T-helper 22 cell (primary cell): ENCODE measurements at regions not wholly inside any gene's neighbourhood (a gene's known extent, or its start where the extent isn't known, plus 50 kb on each side); places are given as distances from the start of the nearest gene placed in this dataset.

ENCODE experiments used
- DNase-seq: peaks from one replicate; pipeline ENCODE4 v3.0.0-alpha.2; 2020; ENCODE audit warnings: low read depth

DNA sequence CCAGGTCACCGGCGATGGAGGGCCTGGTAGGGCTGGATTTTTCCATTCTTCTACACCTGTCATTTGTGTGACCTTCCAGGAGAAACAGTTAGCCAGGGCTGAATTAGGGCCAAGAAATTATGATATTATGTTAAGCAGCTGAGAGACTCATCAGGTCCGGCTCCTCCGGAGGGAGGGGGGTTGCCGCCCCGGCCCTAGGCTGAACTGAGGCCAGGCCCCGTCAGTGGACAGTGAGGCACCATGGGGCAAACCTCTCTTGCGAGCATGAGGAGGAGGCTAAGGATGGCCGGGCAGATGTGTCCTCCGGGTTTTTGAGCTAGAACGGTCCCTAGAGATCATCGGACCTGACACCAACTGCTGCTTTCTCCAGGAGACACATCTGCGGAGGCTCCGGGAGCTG, 150.1 kb downstream of the SOX11 start:
- DNase-seq, result no peak

- no peak for DNase-seq
These were observed 153.7 kb downstream of the SOX11 start for GRCh38 chr2:5845798-5846330.

GRCh38 chr2:5846881-5847280, 154.7 kb downstream of the SOX11 start:
- DNase-seq, result no peak

GRCh38 chr2:5849562-5849961, 157.4 kb downstream of the SOX11 start:
- DNase-seq, result no peak

GRCh38 chr2:5851410-5851809, 159.2 kb downstream of the SOX11 start:
- DNase-seq, result no peak

GRCh38 chr2:5854797-5855196, 162.6 kb downstream of the SOX11 start:
- DNase-seq, result no peak

DNA sequence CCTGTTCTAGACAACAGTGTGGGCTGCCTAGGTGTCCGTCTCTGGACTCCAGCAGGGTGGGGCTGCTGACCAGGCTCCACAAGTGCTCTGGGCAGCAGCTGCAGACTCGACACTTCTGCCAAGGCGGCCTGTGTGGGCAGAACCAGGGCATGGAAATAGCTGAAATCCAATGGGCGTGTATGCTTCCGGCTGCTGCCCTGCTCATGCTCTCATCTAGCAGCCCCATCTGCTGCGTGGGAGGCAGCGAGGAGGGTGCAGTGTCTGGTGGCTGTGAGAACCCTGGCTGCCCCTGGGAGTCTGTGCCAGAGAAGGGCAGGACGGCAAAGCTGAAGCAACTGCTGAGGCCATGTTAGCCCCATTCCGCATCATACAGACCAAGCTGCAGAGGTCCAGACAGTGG, 174.9 kb downstream of the SOX11 start:
- no peak for DNase-seq

GRCh38 chr2:5868931-5869330, 176.7 kb downstream of the SOX11 start:
- DNase-seq, result no peak

DNA sequence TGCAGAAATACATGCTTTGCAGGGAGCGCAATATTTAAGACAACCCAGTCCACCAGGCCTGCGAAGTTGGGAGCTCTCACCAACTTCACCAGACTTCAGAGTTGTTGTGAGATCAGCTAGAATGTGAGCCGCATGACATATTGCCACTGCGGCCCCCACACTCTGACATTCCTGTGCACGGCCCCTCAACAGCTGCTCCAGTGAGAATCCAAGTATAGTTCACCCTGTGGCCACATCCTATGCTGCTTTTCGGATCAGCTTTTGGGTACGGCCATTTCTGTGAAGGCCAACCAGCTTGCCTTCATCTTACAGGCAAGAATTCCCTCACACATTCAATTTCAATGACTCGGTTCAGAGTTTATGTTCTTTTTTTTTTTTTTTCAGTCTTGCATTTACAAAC, 177.8 kb downstream of the SOX11 start:
- no peak for DNase-seq

DNA sequence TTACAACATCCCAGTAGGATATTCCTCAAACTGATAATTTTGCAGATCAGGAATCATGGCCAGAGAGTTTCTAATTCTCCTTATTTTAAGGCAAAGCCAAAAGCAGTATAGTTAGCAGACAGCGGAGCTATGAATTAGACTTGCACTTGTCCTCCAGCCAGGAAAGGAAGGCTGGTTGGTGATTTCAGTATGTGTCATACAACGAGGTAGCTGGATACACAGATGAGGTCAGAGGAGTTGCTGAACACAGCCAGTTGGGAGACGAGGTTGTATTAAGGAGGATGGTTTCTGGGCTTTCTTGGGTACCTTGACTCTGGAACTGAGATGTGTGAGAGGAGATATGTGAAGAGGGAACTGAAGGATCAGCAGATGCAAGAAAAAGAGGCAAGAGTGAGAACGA, 185.2 kb downstream of the SOX11 start:
- no peak for DNase-seq

GRCh38 chr2:5885451-5886173, 193.4 kb downstream of the SOX11 start:
- no peak for DNase-seq

GRCh38 chr2:5886462-5886861, 194.3 kb downstream of the SOX11 start:
- no peak for DNase-seq

GRCh38 chr2:5888126-5888525, 195.9 kb downstream of the SOX11 start:
- no peak for DNase-seq

DNA sequence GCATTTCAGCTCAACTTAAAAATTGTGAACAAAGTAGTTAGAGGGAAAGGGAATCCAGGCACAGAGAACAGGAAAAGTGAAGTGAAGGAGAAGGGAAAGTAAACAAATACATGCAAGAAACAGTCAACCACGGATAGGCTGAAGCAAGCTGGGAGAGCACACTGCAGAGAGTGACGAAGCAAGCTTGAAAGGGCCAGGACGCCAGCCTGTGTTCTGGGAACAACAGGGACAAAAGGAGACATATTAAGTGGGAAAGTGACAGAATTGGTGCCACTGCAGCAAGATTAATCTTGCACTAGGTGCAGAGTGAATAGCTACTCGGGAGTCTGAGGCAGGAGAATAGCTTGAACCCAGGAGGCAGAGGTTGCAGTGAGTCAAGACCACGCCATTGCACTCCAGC, 197.3 kb downstream of the SOX11 start:
- no peak for DNase-seq

DNA sequence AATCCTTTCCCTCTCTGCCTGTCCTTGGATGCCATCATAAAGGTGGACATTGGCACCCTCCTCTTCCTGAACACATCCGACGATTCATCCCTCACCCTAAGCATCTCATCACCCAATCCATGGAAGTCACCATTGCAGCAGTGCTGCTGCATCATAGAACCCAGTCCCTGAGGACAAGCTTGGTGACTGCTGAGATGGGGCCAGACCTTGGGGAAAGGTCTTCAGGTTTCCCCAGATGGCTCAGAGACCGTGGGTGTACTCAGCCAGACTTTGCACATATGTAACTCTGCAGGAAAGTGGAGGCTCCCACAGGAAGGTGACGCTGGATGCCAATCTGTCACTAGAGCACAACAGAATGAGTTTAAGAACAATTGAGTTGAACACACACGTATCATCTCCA, 202.2 kb downstream of the SOX11 start:
- DNase-seq, result no peak

DNA sequence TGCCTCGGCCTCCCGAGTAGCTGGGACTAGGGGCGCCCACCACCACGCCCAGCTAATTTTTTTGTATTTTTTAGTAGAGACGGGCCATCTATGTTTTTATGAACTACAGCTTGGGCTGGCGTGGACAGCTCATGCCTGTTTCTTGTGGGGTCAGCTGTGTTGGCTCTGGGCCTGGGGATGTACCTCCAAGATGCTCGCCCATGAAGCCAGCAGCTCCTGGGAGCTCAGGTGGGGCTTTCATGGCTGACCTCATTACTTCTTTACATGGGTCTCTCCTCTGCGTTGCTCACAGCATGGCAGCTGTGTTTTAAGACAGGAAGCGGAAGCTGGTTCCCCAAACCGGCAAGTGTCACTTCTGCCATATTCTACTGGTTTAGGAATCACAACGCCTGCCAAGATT, 203.1 kb downstream of the SOX11 start:
- DNase-seq, result no peak

- DNase-seq, result no peak
These were observed 205.1 kb downstream of the SOX11 start for GRCh38 chr2:5897249-5897648.

DNA sequence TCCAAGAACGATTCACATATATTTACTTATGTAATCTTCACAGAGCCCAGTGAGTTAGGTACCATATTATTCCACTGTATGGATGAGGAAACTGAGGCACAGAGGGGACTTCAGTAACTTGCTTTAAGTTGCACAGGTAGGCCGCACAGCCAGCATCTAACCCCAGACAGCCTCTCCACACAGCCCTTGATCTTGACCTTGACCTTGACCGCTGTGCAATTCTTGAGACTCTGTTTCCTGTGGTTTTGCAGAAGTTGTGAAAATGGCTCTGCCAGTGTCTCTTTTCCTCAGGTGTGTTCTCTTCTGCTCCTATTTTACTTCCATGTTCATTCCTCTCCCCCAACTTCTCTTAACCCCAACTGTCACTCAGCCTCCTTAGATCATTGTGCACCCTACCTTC, 206.5 kb downstream of the SOX11 start:
- DNase-seq, result no peak

GRCh38 chr2:5905661-5906060, 213.5 kb downstream of the SOX11 start:
- no peak for DNase-seq

DNA sequence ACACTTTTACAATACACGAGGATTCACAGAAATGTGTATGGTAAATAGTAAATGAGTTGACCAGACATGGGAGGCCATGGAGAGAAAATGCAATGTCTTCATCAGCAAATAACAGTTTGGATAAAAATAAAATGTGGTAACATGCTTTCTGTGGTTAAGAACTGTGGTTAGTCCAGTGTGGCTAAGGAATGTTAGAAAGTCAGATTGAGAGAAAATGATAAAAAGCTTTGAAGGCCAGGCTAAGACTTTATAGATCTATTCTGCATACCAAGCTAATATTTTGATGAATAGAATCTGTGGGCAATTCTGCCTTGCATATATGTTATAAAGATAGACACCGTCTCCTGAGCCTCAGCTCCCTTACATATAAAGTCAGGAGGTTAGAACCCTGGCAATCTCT, 215.9 kb downstream of the SOX11 start:
- DNase-seq, result no peak

DNA sequence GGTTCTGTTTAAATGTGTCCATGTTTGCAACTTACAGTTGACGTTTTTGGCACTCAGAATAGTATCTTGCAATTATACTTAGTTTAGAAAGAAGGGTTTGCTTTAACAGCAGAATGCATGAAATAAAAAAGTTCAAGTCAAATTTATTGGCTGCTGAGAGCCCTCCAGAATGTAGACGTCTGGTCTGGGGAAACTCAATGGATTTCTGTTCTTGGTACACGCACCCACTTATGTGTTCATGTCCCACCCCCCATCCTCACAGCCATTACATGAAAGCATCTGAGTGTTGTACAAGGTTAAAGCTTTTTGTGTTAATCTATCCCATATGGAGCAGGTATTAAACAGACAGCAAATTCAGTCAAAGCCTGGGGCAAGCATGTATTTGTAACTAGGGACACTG, 219.5 kb downstream of the SOX11 start:
- no peak for DNase-seq

DNA sequence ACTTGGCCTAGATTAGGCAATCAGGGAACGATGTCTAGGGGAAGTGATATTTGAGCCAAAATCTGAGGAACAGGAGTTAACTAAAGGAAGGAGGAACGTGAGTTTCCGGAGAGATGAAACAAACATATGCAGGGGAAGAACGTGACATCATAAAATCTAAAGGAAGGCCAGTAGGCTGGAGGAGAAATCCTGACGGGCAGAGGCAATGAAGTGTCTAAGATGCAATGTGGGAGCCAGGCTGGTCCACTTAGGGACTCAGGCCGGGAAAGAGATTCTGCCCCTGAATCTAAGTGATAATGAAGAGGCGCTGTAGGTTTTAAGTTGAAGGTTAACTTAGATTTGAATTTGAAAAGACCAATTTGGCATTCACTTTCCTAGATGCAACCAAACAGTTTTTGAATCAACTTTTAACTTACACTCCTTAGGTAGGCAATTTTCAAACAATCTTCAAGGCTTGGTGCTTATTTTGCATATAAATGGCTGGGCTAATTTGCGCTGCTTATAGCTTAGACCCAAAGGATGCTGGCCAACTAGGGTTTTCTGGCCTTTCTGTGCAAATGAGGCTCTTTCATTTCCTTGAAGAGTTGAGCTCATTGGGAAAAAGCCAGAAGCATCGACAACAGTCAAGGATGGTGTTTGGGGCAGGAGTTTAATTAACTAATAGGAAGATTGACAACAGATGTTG, 221.7 kb downstream of the SOX11 start:
- no peak for DNase-seq

DNA sequence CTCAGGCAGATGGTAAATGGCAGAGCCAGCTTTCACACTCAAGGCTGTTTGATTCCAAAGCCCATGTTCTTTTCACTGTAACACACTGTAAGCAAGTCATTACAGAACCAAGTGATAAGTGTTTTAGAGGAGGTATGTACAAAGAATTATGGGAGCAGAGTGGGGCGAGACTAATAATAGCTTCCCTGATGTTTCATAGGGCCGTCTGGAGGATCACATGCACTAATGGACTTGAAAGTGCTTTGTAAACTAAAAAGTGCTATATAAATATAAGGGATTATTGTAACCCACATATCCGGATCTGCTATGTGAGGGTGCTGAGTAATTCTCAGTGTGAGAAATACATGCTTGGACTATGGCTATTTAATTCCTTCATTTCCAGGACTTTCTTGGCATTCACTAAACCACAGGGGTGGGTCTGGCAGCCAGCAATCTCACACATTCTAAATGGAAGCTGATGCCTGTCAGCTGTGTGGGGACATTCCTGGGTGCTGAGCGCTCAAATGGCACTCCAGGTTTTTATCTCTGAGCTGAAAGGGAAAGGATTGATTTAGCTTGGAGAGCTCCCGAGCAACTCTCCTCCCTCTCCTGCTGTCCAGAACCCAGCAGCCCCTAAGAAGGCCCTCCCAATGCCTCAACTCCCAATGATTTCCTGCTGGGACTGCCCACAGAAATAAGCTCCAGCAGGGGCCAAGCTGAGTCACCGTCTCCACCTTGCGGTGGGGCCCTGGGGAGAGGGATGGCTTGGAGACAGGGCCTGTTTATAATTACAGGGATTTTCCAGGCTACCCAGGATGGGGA, 222.8 kb downstream of the SOX11 start:
- no peak for DNase-seq
